Sciatic nerve (tissue), 2 donors: ENCODE measurements at regions not wholly inside any gene's neighbourhood (a gene's known extent, or its start where the extent isn't known, plus 50 kb on each side); places are given as distances from the start of the nearest gene placed in this dataset.
"Not testable (repeated sequence)": the region's sequence is repeated elsewhere in the genome, so short reads cannot be mapped to it uniquely, and the experiment has no call there.

ENCODE experiments used
- ATAC-seq: fragments of 200-7000 bp; cut with Tn5 transposase; one replicate; pipeline ENCODE4 v1.9.1; 2020; ENCODE audit warnings: mild to moderate bottlenecking, moderate library complexity
- DNase-seq: peaks from one replicate; pipeline ENCODE4 v3.0.0-alpha.2; 2020; ENCODE audit warnings: low spot score
- intact Hi-C: fragments of 100-400 bp; cut with DNase I; formaldehyde crosslinking; loops from one replicate; pipeline ENCODE4 v1.14.2; 2022
- donor health status: DM: no; HTN: no; CAD: no.
- donor health status: DM: no; HTN: no; CAD: no.

- no peak for ATAC-seq
- DNase-seq, result no peak
- intact Hi-C loops, result no loop called here
Observed at GRCh38 chr2:147456779-147457178, 388.1 kb upstream of the ACVR2A start.

GRCh38 chr2:147451902-147452515 is 392.8 kb upstream of the ACVR2A start:
- DNase-seq, result no peak
- no peak for ATAC-seq
- intact Hi-C loops, result no loop called here

- ATAC-seq (no peak), DNase-seq (no peak)
- intact Hi-C loops, result no loop called here
Observed at GRCh38 chr2:147450661-147451510, 393.9 kb upstream of the ACVR2A start.

- DNase-seq, result no peak
- intact Hi-C loops, result no loop called here
- no peak for ATAC-seq
Observed at GRCh38 chr2:147449323-147449991, 395.4 kb upstream of the ACVR2A start.

- ATAC-seq, result no peak
- DNase-seq, result no peak
- intact Hi-C loops, result no loop called here
Observed at GRCh38 chr2:147442816-147443215, 402.0 kb upstream of the ACVR2A start.

- ATAC-seq, result no peak
- no peak for DNase-seq
- intact Hi-C loops, result no loop called here
Observed at GRCh38 chr2:147441182-147441581, 403.6 kb upstream of the ACVR2A start.

- DNase-seq, result no peak
- intact Hi-C loops, result no loop called here
- ATAC-seq, result no peak
Observed at GRCh38 chr2:147440734-147441133, 404.1 kb upstream of the ACVR2A start.

GRCh38 chr2:147439986-147440385 is 404.8 kb upstream of the ACVR2A start:
- DNase-seq (no peak), ATAC-seq (no peak)
- intact Hi-C loops, result no loop called here

GRCh38 chr2:147438882-147439281 is 405.9 kb upstream of the ACVR2A start:
- DNase-seq (no peak), ATAC-seq (no peak)
- intact Hi-C loops, result no loop called here

- intact Hi-C loops, result no loop called here
- ATAC-seq (no peak), DNase-seq (no peak)
Observed at GRCh38 chr2:147433822-147434221, 411.0 kb upstream of the ACVR2A start.

- intact Hi-C loops, result no loop called here
- DNase-seq (no peak), ATAC-seq (no peak)
Observed at GRCh38 chr2:147430408-147430807, 414.4 kb upstream of the ACVR2A start.

GRCh38 chr2:147428120-147428747 is 416.6 kb upstream of the ACVR2A start:
- intact Hi-C loops, result no loop called here
- no peak for DNase-seq
- no peak for ATAC-seq

- intact Hi-C loops, result no loop called here
- ATAC-seq, result peak; percentile 68
- DNase-seq, result no peak
Observed at GRCh38 chr2:147425437-147426029, 419.3 kb upstream of the ACVR2A start.

GRCh38 chr2:147424766-147425165 is 420.1 kb upstream of the ACVR2A start:
- DNase-seq (no peak), ATAC-seq (no peak)
- intact Hi-C loops, result no loop called here

- intact Hi-C loops, result no loop called here
- ATAC-seq (no peak), DNase-seq (no peak)
Observed at GRCh38 chr2:147420947-147421675, 423.7 kb upstream of the ACVR2A start.

GRCh38 chr2:147420517-147420916 is 424.3 kb upstream of the ACVR2A start:
- intact Hi-C loops, result no loop called here
- DNase-seq (no peak), ATAC-seq (no peak)

GRCh38 chr2:147416099-147416498 is 428.7 kb upstream of the ACVR2A start:
- intact Hi-C loops, result no loop called here
- ATAC-seq, result no peak
- no peak for DNase-seq

GRCh38 chr2:147414656-147415055 is 430.2 kb upstream of the ACVR2A start:
- ATAC-seq, DNase-seq, intact Hi-C loops: not testable (repeated sequence)

- ATAC-seq (no peak), DNase-seq (no peak)
- intact Hi-C loops, result no loop called here
Observed at GRCh38 chr2:147408357-147408756, 436.5 kb upstream of the ACVR2A start.
